Panc1 (cell line): ENCODE measurements at regions not wholly inside any gene's neighbourhood (a gene's known extent, or its start where the extent isn't known, plus 50 kb on each side); places are given as distances from the start of the nearest gene placed in this dataset.

Experiments used
- CTCF ChIP-seq: fragments of 450-650 bp; IDR thresholded peaks from 2 replicates; pipeline ENCODE4 v1.5.1; 2017; ENCODE audit warnings: mild to moderate bottlenecking
- POLR2AphosphoS5 ChIP-seq: IDR thresholded peaks from 2 replicates; pipeline ENCODE4 v1.6.1; 2012; ENCODE audit warnings: mild to moderate bottlenecking, low read depth, low read length, moderate library complexity
- REST ChIP-seq, 2 experiments: IDR thresholded peaks; 2 replicates each; pipeline ENCODE4 v1.6.1; 2011 to 2012; ENCODE audit warnings: low read depth in 2 of 2, control low read depth in 1 of 2, low read length in 1 of 2, mild to moderate bottlenecking in 1 of 2, moderate library complexity in 1 of 2; ENCODE audit not compliant: insufficient read depth in 1 of 2
- TCF7L2 ChIP-seq: IDR thresholded peaks from 2 replicates; pipeline ENCODE4 v1.6.1; 2011; ENCODE audit warnings: mild to moderate bottlenecking, low read depth, low read length, inconsistent platforms

GRCh38 chr17:55925440-55925839, 174.6 kb downstream of the PCTP start:
- TF ChIP-seq POLR2AphosphoS5 (no peak), CTCF (no peak), TCF7L2 (no peak), REST (IDR thresholded peaks at IDR 0.05; ENCODE audit: insufficient read depth in 1 of 2, low read depth in 2 of 2, low read length in 1 of 2) (no peak)
